HFFc6 (cell line): ENCODE measurements at regions not wholly inside any gene's neighbourhood (a gene's known extent, or its start where the extent isn't known, plus 50 kb on each side); places are given as distances from the start of the nearest gene placed in this dataset.

Experiments
- DNase-seq: peaks from one replicate; pipeline ENCODE4 v3.0.0-alpha.2; 2018
- H3K27ac Mint-ChIP-seq: 2 replicates; pipeline ENCODE4 v1.8.0; 2020; ENCODE audit warnings: mild to moderate bottlenecking, mixed read lengths
- H3K27me3 Mint-ChIP-seq: 2 replicates; pipeline ENCODE4 v1.8.0; 2021; ENCODE audit warnings: mild to moderate bottlenecking, moderate library complexity, mixed read lengths; ENCODE audit not compliant: insufficient read depth
- H3K36me3 Mint-ChIP-seq: 2 replicates; pipeline ENCODE4 v1.8.0; 2021; ENCODE audit warnings: low read depth, mixed read lengths
- H3K4me1 Mint-ChIP-seq: 2 replicates; pipeline ENCODE4 v1.8.0; 2020; ENCODE audit warnings: low read depth, mixed read lengths
- H3K4me3 Mint-ChIP-seq: 2 replicates; pipeline ENCODE4 v1.8.0; 2020; ENCODE audit warnings: mild to moderate bottlenecking, moderate library complexity, mixed read lengths
- H3K9me3 Mint-ChIP-seq: 2 replicates; pipeline ENCODE4 v1.8.0; 2020; ENCODE audit warnings: mild to moderate bottlenecking, mixed read lengths
- CTCF ChIP-seq: fragments of 200-600 bp; sonication (generic); IDR thresholded peaks from 2 replicates; pipeline ENCODE4 v1.5.0; 2021; ENCODE audit warnings: antibody characterized with exemption, mild to moderate bottlenecking

GRCh38 chr10:121033366-121033765 lies 182.2 kb downstream of the WDR11 start:
- Mint-ChIP-seq H3K4me1 (no peaks in the 10 kb centered on the region), H3K9me3 (peaks cover 39% of the 10 kb centered on the region), H3K4me3 (no peak overlapping the region), H3K27ac (no peak overlapping the region), H3K36me3 (peaks cover 4% of the 10 kb centered on the region; the same call in 1 of the 2 replicates), H3K27me3 (no peaks in the 10 kb centered on the region)
- DNase-seq = no peak
- TF ChIP-seq CTCF = no peak

GRCh38 chr10:121036431-121036830 lies 185.3 kb downstream of the WDR11 start:
- Mint-ChIP-seq H3K9me3 (peaks cover 39% of the 10 kb centered on the region), H3K4me3 (no peak overlapping the region), H3K27ac (no peak overlapping the region), H3K36me3 (peaks cover 4% of the 10 kb centered on the region; the same call in 1 of the 2 replicates), H3K27me3 (no peaks in the 10 kb centered on the region), H3K4me1 (no peaks in the 10 kb centered on the region)
- no peak for TF ChIP-seq CTCF
- no peak for DNase-seq

GRCh38 chr10:121041499-121041898 lies 190.3 kb downstream of the WDR11 start:
- Mint-ChIP-seq H3K36me3 (no peaks in the 10 kb centered on the region), H3K4me1 (no peaks in the 10 kb centered on the region), H3K27ac (no peak overlapping the region), H3K27me3 (no peaks in the 10 kb centered on the region), H3K9me3 (peaks cover 25% of the 10 kb centered on the region), H3K4me3 (no peak overlapping the region)
- no peak for DNase-seq
- no peak for TF ChIP-seq CTCF

GRCh38 chr10:121041906-121042305 lies 190.7 kb downstream of the WDR11 start:
- no peaks in the 10 kb centered on the region for H3K36me3 Mint-ChIP-seq
- no peaks in the 10 kb centered on the region for H3K27me3 Mint-ChIP-seq
- H3K27ac Mint-ChIP-seq = no peak overlapping the region
- H3K4me3 Mint-ChIP-seq = no peak overlapping the region
- no peaks in the 10 kb centered on the region for H3K4me1 Mint-ChIP-seq
- no peak for TF ChIP-seq CTCF
- H3K9me3 Mint-ChIP-seq = peaks cover 25% of the 10 kb centered on the region
- no peak for DNase-seq

- H3K27me3 Mint-ChIP-seq = no peaks in the 10 kb centered on the region
- no peaks in the 10 kb centered on the region for H3K4me1 Mint-ChIP-seq
- H3K36me3 Mint-ChIP-seq = no peaks in the 10 kb centered on the region
- H3K9me3 Mint-ChIP-seq = peaks cover 25% of the 10 kb centered on the region
- DNase-seq = no peak
- H3K27ac Mint-ChIP-seq = no peak overlapping the region
- H3K4me3 Mint-ChIP-seq = no peak overlapping the region
- TF ChIP-seq CTCF = no peak
Measured at GRCh38 chr10:121042342-121042741, 191.2 kb downstream of the WDR11 start.
